Keratinocyte (primary cell): ENCODE measurements at regions not wholly inside any gene's neighbourhood (a gene's known extent, or its start where the extent isn't known, plus 50 kb on each side); places are given as distances from the start of the nearest gene placed in this dataset.

Experiments used
- CTCF ChIP-seq, 3 experiments: IDR thresholded peaks in 1 of 3; conservative IDR thresholded peaks in 1 of 3; optimal IDR thresholded peaks in 1 of 3; 2 replicates in 2 of 3; 3 replicates in 1 of 3; pipeline versions ENCODE3 to v1.5.1; 2011; ENCODE audit warnings: low read length in 3 of 3, mild to moderate bottlenecking in 3 of 3, moderate library complexity in 2 of 3, control low read depth in 1 of 3, inconsistent platforms in 1 of 3; ENCODE audit not compliant: insufficient read depth in 2 of 3; ENCODE audit errors: extremely low read depth in 1 of 3
- EZH2 ChIP-seq: IDR thresholded peaks from one replicate; pipeline ENCODE4 v1.6.1; 2012; ENCODE audit warnings: inconsistent platforms, mild to moderate bottlenecking, low read length, moderate library complexity

- no peak for TF ChIP-seq CTCF (optimal IDR thresholded peaks at IDR 0.05 in 1 of 3, IDR thresholded peaks at IDR 0.05 in 1 of 3, conservative IDR thresholded peaks at IDR 0.05 in 1 of 3; ENCODE audit: extremely low read depth in 1 of 3, insufficient read depth in 2 of 3, low read length in 3 of 3)
- TF ChIP-seq EZH2: no peak
Measured at GRCh38 chr3:13708301-13708700, 159.4 kb downstream of the FBLN2 start.
